GM13977 (cell line): ENCODE measurements at regions not wholly inside any gene's neighbourhood (a gene's known extent, or its start where the extent isn't known, plus 50 kb on each side); places are given as distances from the start of the nearest gene placed in this dataset.

Source experiments
- DNase-seq: peaks from one replicate; pipeline ENCODE4 v3.0.0; 2012; ENCODE audit warnings: low spot score
- CTCF ChIP-seq: IDR thresholded peaks from 2 replicates; pipeline ENCODE4 v1.5.1; 2012; ENCODE audit warnings: mild to moderate bottlenecking, control low read depth; ENCODE audit not compliant: insufficient read depth; ENCODE audit errors: extremely low read depth, missing control alignments
- in situ Hi-C: fragments of 300-500 bp; cut with MboI; formaldehyde crosslinking; loops from one replicate; pipeline ENCODE4 v1.12.0; 2022; ENCODE audit warnings: low sequenced_read_pairs, low pct_unique_long_range_greater_than_20kb, mixed read lengths, inconsistent platforms; ENCODE audit not compliant: unreplicated experiment

- TF ChIP-seq CTCF: no peak
- DNase-seq: no peak
- in situ Hi-C loops: loop anchor here (25.0 kb wide), 1 partner anchor 96 kb away; the partner anchor contains the start of gene REG3G
Measured at GRCh38 chr2:78940998-78941397, 84.5 kb upstream of the REG3G start.

- in situ Hi-C loops: loop anchor here (25.0 kb wide), 1 partner anchor 96 kb away; the partner anchor contains the start of gene REG3G
- DNase-seq: no peak
- no peak for TF ChIP-seq CTCF
Measured at GRCh38 chr2:78941751-78942150, 83.8 kb upstream of the REG3G start.

- in situ Hi-C loops: no loop called here
- DNase-seq: no peak
- no peak for TF ChIP-seq CTCF
Measured at GRCh38 chr2:78963881-78964280, 61.6 kb upstream of the REG3G start.

GRCh38 chr2:78967294-78967693 lies 58.2 kb upstream of the REG3G start:
- in situ Hi-C loops: no loop called here
- TF ChIP-seq CTCF: no peak
- DNase-seq: no peak

- no peak for DNase-seq
- in situ Hi-C loops: no loop called here
- no peak for TF ChIP-seq CTCF
Measured at GRCh38 chr2:78973630-78974029, 51.9 kb upstream of the REG3G start.
